Thoracic aorta (tissue), 2 donors: ENCODE measurements at regions not wholly inside any gene's neighbourhood (a gene's known extent, or its start where the extent isn't known, plus 50 kb on each side); places are given as distances from the start of the nearest gene placed in this dataset.

Experiments used
- ATAC-seq: fragments of 150-250 bp; one replicate; pipeline ENCODE4 v1.8.0; 2017; ENCODE audit warnings: low read depth; ENCODE audit not compliant: insufficient number of reproducible peaks, low FRiP score
- DNase-seq: peaks from one replicate; pipeline ENCODE4 v3.0.0-alpha.2; 2020; ENCODE audit warnings: low spot score
- H3K27ac ChIP-seq, 2 donors: fragments of 200-600 bp; sonication (generic); 1 replicate in 1 of 2; 2 replicates in 1 of 2; pipeline ENCODE4 v1.5.1; 2016; ENCODE audit warnings: mild to moderate bottlenecking in 2 of 2, moderate library complexity in 2 of 2
- H3K27me3 ChIP-seq: fragments of 200-600 bp; sonication (generic); replicated peaks from 2 replicates; pipeline ENCODE4 v1.6.0; 2016; ENCODE audit warnings: mild to moderate bottlenecking; ENCODE audit not compliant: insufficient read depth
- H3K36me3 ChIP-seq: fragments of 200-600 bp; sonication (generic); one replicate; pipeline ENCODE4 v1.5.1; 2016
- H3K4me1 ChIP-seq, 2 donors: fragments of 200-600 bp; sonication (generic); 1 replicate in 1 of 2; 2 replicates in 1 of 2; pipeline versions ENCODE4 v1.5.1 to v1.6.0; 2016; ENCODE audit warnings: low read depth in 2 of 2, mild to moderate bottlenecking in 1 of 2; ENCODE audit not compliant: control insufficient read depth in 1 of 2
- H3K4me3 ChIP-seq: fragments of 200-600 bp; sonication (generic); 2 replicates; pipeline ENCODE4 v1.5.1; 2016; ENCODE audit warnings: mild to moderate bottlenecking
- H3K9me3 ChIP-seq: fragments of 200-600 bp; sonication (generic); 2 replicates; pipeline ENCODE4 v1.5.1; 2016
- CTCF ChIP-seq: fragments of 200-600 bp; sonication (generic); IDR thresholded peaks from one replicate; pipeline ENCODE4 v1.5.1; 2019; ENCODE audit warnings: antibody characterized with exemption

GRCh38 chr10:124342821-124343170 is 75.9 kb downstream of the OAT start:
- H3K27ac ChIP-seq: no peak overlapping the region
- peaks cover 17 to 33% of the 10 kb centered on the region in 2 donors for H3K4me1 ChIP-seq
- TF ChIP-seq CTCF: no peak
- no peak overlapping the region for H3K4me3 ChIP-seq
- no peaks in the 10 kb centered on the region for H3K9me3 ChIP-seq
- H3K36me3 ChIP-seq: no peaks in the 10 kb centered on the region
- H3K27me3 ChIP-seq: no peaks in the 10 kb centered on the region
- no peak for ATAC-seq
- DNase-seq: no peak

GRCh38 chr10:124342136-124342820 is 76.4 kb downstream of the OAT start:
- H3K9me3 ChIP-seq: no peaks in the 10 kb centered on the region
- ATAC-seq (no peak), DNase-seq (no peak)
- H3K27me3 ChIP-seq: no peaks in the 10 kb centered on the region
- H3K36me3 ChIP-seq: no peaks in the 10 kb centered on the region
- no peak for TF ChIP-seq CTCF
- H3K4me3 ChIP-seq: no peak overlapping the region
- H3K4me1 ChIP-seq: peaks cover 17 to 33% of the 10 kb centered on the region in 2 donors
- no peak overlapping the region for H3K27ac ChIP-seq

GRCh38 chr10:124341768-124342135 is 77.0 kb downstream of the OAT start:
- H3K9me3 ChIP-seq: no peaks in the 10 kb centered on the region
- H3K36me3 ChIP-seq: no peaks in the 10 kb centered on the region
- H3K4me1 ChIP-seq: peaks cover 17 to 33% of the 10 kb centered on the region in 2 donors
- no peak overlapping the region for H3K4me3 ChIP-seq
- TF ChIP-seq CTCF: no peak
- peak overlapping the region in 1 of 2 donors; percentile 12 for H3K27ac ChIP-seq
- DNase-seq (no peak), ATAC-seq (no peak)
- no peaks in the 10 kb centered on the region for H3K27me3 ChIP-seq

- Histone ChIP-seq H3K27me3 (no peaks in the 10 kb centered on the region), H3K36me3 (no peaks in the 10 kb centered on the region), H3K27ac (peak overlapping the region; percentile 61 to 80), H3K9me3 (no peaks in the 10 kb centered on the region), H3K4me3 (no peak overlapping the region), H3K4me1 (peaks cover 17 to 33% of the 10 kb centered on the region in 2 donors)
- DNase-seq: no peak
- peak; percentile 67 for ATAC-seq
- peak; percentile 27 for TF ChIP-seq CTCF
Observed at GRCh38 chr10:124340033-124340760, 78.5 kb downstream of the OAT start.

GRCh38 chr10:124339119-124340032 is 79.3 kb downstream of the OAT start:
- H3K4me1 ChIP-seq: peaks cover 17 to 33% of the 10 kb centered on the region in 2 donors
- H3K9me3 ChIP-seq: no peaks in the 10 kb centered on the region
- H3K4me3 ChIP-seq: no peak overlapping the region
- no peak for DNase-seq
- H3K27me3 ChIP-seq: no peaks in the 10 kb centered on the region
- H3K27ac ChIP-seq: peak overlapping the region; percentile 51 to 61
- no peaks in the 10 kb centered on the region for H3K36me3 ChIP-seq
- ATAC-seq: no peak
- no peak for TF ChIP-seq CTCF
